ENCODE measurements at regions not wholly inside any gene's neighbourhood (a gene's known extent, or its start where the extent isn't known, plus 50 kb on each side); places are given as distances from the start of the nearest gene placed in this dataset.

DNA sequence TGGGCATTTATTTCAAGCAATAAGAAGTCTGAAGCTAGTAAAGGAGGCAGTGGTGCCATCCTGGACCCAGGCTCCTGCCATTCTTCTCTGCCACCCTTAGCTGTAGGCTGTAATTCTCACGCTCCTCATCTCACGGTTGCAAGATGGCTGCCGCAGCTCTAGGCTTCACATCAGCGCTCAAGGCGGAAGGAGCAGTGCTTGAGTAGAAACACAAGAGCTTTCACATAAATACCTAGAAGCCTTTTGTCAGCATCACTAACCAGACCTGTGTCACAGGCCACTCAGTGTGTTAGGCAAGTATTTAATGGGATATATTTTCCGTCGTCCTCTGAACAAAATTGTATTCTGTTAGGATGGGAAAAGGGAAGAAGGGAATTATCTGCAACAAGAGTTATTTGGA is 118.9 kb upstream of the KLF14 start:
- H3K9me3 Mint-ChIP-seq, result peaks cover 18% of the 10 kb centered on the region
- TF ChIP-seq, protein P1, sequence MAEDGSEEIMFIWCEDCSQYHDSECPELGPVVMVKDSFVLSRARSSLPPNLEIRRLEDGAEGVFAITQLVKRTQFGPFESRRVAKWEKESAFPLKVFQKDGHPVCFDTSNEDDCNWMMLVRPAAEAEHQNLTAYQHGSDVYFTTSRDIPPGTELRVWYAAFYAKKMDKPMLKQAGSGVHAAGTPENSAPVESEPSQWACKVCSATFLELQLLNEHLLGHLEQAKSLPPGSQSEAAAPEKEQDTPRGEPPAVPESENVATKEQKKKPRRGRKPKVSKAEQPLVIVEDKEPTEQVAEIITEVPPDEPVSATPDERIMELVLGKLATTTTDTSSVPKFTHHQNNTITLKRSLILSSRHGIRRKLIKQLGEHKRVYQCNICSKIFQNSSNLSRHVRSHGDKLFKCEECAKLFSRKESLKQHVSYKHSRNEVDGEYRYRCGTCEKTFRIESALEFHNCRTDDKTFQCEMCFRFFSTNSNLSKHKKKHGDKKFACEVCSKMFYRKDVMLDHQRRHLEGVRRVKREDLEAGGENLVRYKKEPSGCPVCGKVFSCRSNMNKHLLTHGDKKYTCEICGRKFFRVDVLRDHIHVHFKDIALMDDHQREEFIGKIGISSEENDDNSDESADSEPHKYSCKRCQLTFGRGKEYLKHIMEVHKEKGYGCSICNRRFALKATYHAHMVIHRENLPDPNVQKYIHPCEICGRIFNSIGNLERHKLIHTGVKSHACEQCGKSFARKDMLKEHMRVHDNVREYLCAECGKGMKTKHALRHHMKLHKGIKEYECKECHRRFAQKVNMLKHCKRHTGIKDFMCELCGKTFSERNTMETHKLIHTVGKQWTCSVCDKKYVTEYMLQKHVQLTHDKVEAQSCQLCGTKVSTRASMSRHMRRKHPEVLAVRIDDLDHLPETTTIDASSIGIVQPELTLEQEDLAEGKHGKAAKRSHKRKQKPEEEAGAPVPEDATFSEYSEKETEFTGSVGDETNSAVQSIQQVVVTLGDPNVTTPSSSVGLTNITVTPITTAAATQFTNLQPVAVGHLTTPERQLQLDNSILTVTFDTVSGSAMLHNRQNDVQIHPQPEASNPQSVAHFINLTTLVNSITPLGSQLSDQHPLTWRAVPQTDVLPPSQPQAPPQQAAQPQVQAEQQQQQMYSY (CRISPR knock-in tag; IDR thresholded peaks at IDR 0.05), result no peak
- TF ChIP-seq ZNF138 (CRISPR knock-in tag; conservative IDR thresholded peaks at IDR 0.05), result no peak
- TF ChIP-seq, protein P2, sequence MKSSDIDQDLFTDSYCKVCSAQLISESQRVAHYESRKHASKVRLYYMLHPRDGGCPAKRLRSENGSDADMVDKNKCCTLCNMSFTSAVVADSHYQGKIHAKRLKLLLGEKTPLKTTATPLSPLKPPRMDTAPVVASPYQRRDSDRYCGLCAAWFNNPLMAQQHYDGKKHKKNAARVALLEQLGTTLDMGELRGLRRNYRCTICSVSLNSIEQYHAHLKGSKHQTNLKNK (CRISPR knock-in tag; IDR thresholded peaks at IDR 0.05), result no peak
- no peak for TF ChIP-seq ZNF219 (CRISPR knock-in tag; IDR thresholded peaks at IDR 0.05; ENCODE audit: borderline replicate concordance)
- no peak for TF ChIP-seq CREB1 (CRISPR knock-in tag; IDR thresholded peaks at IDR 0.05)
- TF ChIP-seq, protein P3, sequence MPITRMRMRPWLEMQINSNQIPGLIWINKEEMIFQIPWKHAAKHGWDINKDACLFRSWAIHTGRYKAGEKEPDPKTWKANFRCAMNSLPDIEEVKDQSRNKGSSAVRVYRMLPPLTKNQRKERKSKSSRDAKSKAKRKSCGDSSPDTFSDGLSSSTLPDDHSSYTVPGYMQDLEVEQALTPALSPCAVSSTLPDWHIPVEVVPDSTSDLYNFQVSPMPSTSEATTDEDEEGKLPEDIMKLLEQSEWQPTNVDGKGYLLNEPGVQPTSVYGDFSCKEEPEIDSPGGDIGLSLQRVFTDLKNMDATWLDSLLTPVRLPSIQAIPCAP (CRISPR knock-in tag; IDR thresholded peaks at IDR 0.05), result no peak
- no peak for TF ChIP-seq FOXP1 (CRISPR knock-in tag; IDR thresholded peaks at IDR 0.05; ENCODE audit: borderline replicate concordance)
- H3K27ac Mint-ChIP-seq, result no peak overlapping the region
- CTCF ChIA-PET, result interaction anchor here (1.3 kb wide), 1 partner anchor 22 kb away, joined by 8 read pairs; no protein-coding TSS in a partner anchor
- ATAC-seq, result no peak
- POLR2A ChIA-PET, result no interaction called here
- H3K4me3 Mint-ChIP-seq, result no peak overlapping the region
- no peaks in the 10 kb centered on the region; the same call in 1 of the 2 replicates for H3K27me3 Mint-ChIP-seq (ENCODE audit: low read depth)
- H3K4me1 Mint-ChIP-seq, result no peaks in the 10 kb centered on the region
- H3K36me3 Mint-ChIP-seq, result peaks cover 10% of the 10 kb centered on the region
- no peak for DNase-seq (ENCODE audit: low spot score)

DNA sequence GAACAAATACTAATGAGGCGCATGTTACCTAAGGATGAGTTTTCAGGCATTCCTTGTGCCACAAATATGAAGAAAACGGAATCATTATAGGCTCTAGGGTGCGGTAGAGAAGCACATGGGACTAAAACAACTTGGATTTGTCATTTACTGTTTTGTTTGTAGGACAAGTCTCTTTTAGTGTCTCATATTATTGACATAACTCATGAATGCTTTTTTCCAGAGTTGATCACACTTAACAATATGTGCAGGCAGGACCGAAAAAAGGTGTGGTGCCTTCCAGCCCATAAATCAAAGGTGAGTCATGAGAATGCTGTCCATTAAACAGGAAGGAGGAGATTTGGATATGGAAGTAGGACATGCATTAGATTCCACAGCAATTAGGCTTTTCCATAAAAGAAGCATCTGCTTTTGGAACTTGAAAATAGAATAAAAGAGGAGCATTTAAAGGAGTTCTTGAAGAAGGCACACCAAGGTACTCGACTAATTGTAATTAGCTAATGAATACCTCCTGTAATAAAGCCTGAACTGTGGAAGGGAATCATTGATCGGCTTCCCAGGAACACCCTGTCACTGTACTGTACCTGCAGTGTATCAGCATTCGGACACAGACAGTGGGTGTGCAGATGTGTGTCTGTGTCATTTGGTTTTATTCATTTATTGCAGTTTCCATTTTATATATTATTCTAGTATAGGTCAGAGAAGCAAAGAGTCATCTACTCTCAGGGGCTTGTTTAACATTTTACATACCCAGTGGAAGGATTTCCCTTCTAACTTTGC is 119.7 kb upstream of the KLF14 start:
- H3K4me3 Mint-ChIP-seq, result no peak overlapping the region
- ChIA-PET CTCF (no interaction called here), POLR2A (no interaction called here)
- peaks cover 26% of the 10 kb centered on the region for H3K9me3 Mint-ChIP-seq
- TF ChIP-seq GRHL2 (CRISPR knock-in tag; IDR thresholded peaks at IDR 0.05; ENCODE audit: insufficient replicate concordance, severe bottlenecking), result no peak
- TF ChIP-seq ETV6 (CRISPR knock-in tag; IDR thresholded peaks at IDR 0.05), result no peak
- TF ChIP-seq, protein P4, sequence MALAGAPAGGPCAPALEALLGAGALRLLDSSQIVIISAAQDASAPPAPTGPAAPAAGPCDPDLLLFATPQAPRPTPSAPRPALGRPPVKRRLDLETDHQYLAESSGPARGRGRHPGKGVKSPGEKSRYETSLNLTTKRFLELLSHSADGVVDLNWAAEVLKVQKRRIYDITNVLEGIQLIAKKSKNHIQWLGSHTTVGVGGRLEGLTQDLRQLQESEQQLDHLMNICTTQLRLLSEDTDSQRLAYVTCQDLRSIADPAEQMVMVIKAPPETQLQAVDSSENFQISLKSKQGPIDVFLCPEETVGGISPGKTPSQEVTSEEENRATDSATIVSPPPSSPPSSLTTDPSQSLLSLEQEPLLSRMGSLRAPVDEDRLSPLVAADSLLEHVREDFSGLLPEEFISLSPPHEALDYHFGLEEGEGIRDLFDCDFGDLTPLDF (CRISPR knock-in tag; IDR thresholded peaks at IDR 0.05), result no peak
- TF ChIP-seq, protein P5, sequence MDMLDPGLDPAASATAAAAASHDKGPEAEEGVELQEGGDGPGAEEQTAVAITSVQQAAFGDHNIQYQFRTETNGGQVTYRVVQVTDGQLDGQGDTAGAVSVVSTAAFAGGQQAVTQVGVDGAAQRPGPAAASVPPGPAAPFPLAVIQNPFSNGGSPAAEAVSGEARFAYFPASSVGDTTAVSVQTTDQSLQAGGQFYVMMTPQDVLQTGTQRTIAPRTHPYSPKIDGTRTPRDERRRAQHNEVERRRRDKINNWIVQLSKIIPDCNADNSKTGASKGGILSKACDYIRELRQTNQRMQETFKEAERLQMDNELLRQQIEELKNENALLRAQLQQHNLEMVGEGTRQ (CRISPR knock-in tag; IDR thresholded peaks at IDR 0.05), result no peak
- no peak for TF ChIP-seq NFYB (CRISPR knock-in tag; conservative IDR thresholded peaks at IDR 0.05; ENCODE audit: low read depth)
- TF ChIP-seq JAZF1 (CRISPR knock-in tag; IDR thresholded peaks at IDR 0.05), result no peak
- no peak for DNase-seq (ENCODE audit: low spot score)
- no peak for ATAC-seq
- no peak overlapping the region for H3K27ac Mint-ChIP-seq
- H3K4me1 Mint-ChIP-seq, result no peaks in the 10 kb centered on the region
- peaks cover 10% of the 10 kb centered on the region for H3K36me3 Mint-ChIP-seq
- no peaks in the 10 kb centered on the region; the same call in 1 of the 2 replicates for H3K27me3 Mint-ChIP-seq (ENCODE audit: low read depth)

DNA sequence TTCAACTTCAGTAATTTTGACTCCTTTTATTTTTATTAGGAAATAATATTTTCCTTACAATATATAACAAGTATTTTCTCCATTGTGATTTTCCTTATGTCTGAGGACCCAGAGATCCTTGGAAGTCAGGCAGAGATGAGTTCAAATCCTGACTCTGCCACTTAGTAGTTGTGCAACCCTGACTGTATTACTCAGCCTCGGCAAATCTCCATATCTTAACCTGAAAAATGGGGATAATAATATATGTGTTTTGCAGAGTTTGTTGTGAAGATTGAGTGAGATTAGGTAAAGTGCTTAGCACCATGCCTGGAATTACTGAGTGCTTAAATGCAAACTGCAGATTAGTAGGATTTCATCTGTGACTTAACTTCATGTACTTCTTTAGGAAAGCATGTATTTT is 120.5 kb upstream of the KLF14 start:
- DNase-seq (ENCODE audit: low spot score) (no peak), ATAC-seq (no peak)
- H3K36me3 Mint-ChIP-seq, result peaks cover 15% of the 10 kb centered on the region
- ChIA-PET CTCF (no interaction called here), POLR2A (no interaction called here)
- no peak overlapping the region for H3K27ac Mint-ChIP-seq
- peaks cover 34% of the 10 kb centered on the region for H3K9me3 Mint-ChIP-seq
- H3K4me3 Mint-ChIP-seq, result no peak overlapping the region
- H3K4me1 Mint-ChIP-seq, result no peaks in the 10 kb centered on the region
- H3K27me3 Mint-ChIP-seq (ENCODE audit: low read depth), result no peaks in the 10 kb centered on the region; the same call in none of the 2 replicates
- TF ChIP-seq RELA (CRISPR knock-in tag; IDR thresholded peaks at IDR 0.05; ENCODE audit: borderline replicate concordance) (no peak), OVOL2 (CRISPR knock-in tag; IDR thresholded peaks at IDR 0.05; ENCODE audit: borderline replicate concordance) (no peak), ATF1 (CRISPR knock-in tag; IDR thresholded peaks at IDR 0.05) (no peak), NFYB (CRISPR knock-in tag; conservative IDR thresholded peaks at IDR 0.05; ENCODE audit: low read depth) (no peak), ZNF138 (CRISPR knock-in tag; conservative IDR thresholded peaks at IDR 0.05) (no peak), PRRX2 (CRISPR knock-in tag; IDR thresholded peaks at IDR 0.05) (no peak)
- TF ChIP-seq, protein P4 (CRISPR knock-in tag; IDR thresholded peaks at IDR 0.05), result no peak
- TF ChIP-seq, protein P6, sequence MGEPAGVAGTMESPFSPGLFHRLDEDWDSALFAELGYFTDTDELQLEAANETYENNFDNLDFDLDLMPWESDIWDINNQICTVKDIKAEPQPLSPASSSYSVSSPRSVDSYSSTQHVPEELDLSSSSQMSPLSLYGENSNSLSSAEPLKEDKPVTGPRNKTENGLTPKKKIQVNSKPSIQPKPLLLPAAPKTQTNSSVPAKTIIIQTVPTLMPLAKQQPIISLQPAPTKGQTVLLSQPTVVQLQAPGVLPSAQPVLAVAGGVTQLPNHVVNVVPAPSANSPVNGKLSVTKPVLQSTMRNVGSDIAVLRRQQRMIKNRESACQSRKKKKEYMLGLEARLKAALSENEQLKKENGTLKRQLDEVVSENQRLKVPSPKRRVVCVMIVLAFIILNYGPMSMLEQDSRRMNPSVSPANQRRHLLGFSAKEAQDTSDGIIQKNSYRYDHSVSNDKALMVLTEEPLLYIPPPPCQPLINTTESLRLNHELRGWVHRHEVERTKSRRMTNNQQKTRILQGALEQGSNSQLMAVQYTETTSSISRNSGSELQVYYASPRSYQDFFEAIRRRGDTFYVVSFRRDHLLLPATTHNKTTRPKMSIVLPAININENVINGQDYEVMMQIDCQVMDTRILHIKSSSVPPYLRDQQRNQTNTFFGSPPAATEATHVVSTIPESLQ (CRISPR knock-in tag; IDR thresholded peaks at IDR 0.05), result no peak
- TF ChIP-seq, protein P7, sequence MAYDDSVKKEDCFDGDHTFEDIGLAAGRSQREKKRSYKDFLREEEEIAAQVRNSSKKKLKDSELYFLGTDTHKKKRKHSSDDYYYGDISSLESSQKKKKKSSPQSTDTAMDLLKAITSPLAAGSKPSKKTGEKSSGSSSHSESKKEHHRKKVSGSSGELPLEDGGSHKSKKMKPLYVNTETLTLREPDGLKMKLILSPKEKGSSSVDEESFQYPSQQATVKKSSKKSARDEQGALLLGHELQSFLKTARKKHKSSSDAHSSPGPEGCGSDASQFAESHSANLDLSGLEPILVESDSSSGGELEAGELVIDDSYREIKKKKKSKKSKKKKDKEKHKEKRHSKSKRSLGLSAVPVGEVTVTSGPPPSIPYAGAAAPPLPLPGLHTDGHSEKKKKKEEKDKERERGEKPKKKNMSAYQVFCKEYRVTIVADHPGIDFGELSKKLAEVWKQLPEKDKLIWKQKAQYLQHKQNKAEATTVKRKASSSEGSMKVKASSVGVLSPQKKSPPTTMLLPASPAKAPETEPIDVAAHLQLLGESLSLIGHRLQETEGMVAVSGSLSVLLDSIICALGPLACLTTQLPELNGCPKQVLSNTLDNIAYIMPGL (CRISPR knock-in tag; IDR thresholded peaks at IDR 0.05), result no peak

Measured in WTC11 (cell line).